Suprapubic skin (tissue), 3 donors: ENCODE measurements at regions not wholly inside any gene's neighbourhood (a gene's known extent, or its start where the extent isn't known, plus 50 kb on each side); places are given as distances from the start of the nearest gene placed in this dataset.
"Not testable (repeated sequence)": the region's sequence is repeated elsewhere in the genome, so short reads cannot be mapped to it uniquely, and the experiment has no call there.

Experiments
- EP300 ChIP-seq: sonication (generic); formaldehyde crosslinking; IDR thresholded peaks from one replicate; pipeline ENCODE4 v1.6.1; 2017; ENCODE audit warnings: antibody characterized with exemption
- POLR2A ChIP-seq, 2 donors: fragments of 450-650 bp; IDR thresholded peaks; one replicate each; pipeline ENCODE4 v1.6.1; 2017; ENCODE audit warnings: antibody characterized with exemption in 2 of 2, mild to moderate bottlenecking in 2 of 2, moderate library complexity in 2 of 2
- TF ChIP-seq, protein P1 (sequence below), 2 donors: fragments of 200-600 bp in 1 of 2; fragments of 450-650 bp in 1 of 2; sonication (generic) in 1 of 2; IDR thresholded peaks; one replicate each; pipeline ENCODE4 v1.5.1; 2016 to 2019; ENCODE audit warnings: antibody characterized with exemption in 2 of 2, mild to moderate bottlenecking in 1 of 2, moderate library complexity in 1 of 2

DNA sequence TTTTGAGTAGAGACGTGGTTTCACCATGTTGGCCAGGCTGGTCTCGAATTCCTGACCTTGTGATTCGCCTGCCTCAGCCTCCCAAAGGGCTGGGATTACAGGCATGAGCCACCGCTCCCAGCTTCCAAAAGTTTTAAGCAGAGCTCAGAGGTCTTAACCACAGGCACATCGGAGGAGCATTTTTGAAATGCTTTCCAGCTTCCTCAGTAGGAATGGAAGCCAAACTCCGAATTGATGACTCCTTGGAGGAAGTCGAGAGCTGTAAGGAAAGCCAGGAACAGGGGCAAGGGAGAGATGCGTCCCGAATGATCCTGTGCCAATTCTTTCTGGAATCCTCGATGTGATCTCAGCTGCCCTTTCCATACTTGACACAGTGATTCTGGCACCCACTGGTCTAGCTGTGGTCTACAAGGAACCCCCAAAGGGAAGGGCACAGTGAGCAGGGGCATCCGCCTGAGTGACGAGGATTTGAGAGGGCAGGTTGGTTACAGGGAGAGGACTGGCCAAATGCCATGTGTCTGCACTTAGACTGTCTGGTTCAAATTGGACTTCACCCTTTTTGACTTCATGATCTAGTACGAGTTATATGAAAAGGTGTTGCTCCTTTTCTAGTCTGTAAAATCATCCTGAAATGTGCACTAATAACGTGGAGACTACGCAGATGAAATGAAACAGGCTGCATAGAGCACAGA lies 138.2 kb downstream of the ADRA2C start:
- TF ChIP-seq, protein P1, sequence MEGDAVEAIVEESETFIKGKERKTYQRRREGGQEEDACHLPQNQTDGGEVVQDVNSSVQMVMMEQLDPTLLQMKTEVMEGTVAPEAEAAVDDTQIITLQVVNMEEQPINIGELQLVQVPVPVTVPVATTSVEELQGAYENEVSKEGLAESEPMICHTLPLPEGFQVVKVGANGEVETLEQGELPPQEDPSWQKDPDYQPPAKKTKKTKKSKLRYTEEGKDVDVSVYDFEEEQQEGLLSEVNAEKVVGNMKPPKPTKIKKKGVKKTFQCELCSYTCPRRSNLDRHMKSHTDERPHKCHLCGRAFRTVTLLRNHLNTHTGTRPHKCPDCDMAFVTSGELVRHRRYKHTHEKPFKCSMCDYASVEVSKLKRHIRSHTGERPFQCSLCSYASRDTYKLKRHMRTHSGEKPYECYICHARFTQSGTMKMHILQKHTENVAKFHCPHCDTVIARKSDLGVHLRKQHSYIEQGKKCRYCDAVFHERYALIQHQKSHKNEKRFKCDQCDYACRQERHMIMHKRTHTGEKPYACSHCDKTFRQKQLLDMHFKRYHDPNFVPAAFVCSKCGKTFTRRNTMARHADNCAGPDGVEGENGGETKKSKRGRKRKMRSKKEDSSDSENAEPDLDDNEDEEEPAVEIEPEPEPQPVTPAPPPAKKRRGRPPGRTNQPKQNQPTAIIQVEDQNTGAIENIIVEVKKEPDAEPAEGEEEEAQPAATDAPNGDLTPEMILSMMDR (IDR thresholded peaks at IDR 0.05): not testable (repeated sequence)
- not testable (repeated sequence) for TF ChIP-seq EP300; POLR2A (IDR thresholded peaks at IDR 0.05)
